Gastrocnemius medialis (tissue), 4 donors: ENCODE measurements at regions not wholly inside any gene's neighbourhood (a gene's known extent, or its start where the extent isn't known, plus 50 kb on each side); places are given as distances from the start of the nearest gene placed in this dataset.

Source experiments
- POLR2A ChIP-seq, 2 donors: fragments of 450-650 bp; IDR thresholded peaks; one replicate each; pipeline ENCODE4 v1.6.1; 2017; ENCODE audit warnings: antibody characterized with exemption in 2 of 2, mild to moderate bottlenecking in 2 of 2, moderate library complexity in 2 of 2
- TF ChIP-seq, protein P1 (sequence below), 5 experiments: fragments of 450-650 bp in 3 of 5; fragments of 200-600 bp in 2 of 5; sonication (generic) in 2 of 5; IDR thresholded peaks in 4 of 5; conservative IDR thresholded peaks in 1 of 5; 1 replicate in 4 of 5; 2 replicates in 1 of 5; pipeline ENCODE4 v1.5.1; 2016 to 2019; ENCODE audit warnings: antibody characterized with exemption in 5 of 5, mild to moderate bottlenecking in 3 of 5, moderate library complexity in 3 of 5

- TF ChIP-seq POLR2A (IDR thresholded peaks at IDR 0.05): no peak
- TF ChIP-seq, protein P1, sequence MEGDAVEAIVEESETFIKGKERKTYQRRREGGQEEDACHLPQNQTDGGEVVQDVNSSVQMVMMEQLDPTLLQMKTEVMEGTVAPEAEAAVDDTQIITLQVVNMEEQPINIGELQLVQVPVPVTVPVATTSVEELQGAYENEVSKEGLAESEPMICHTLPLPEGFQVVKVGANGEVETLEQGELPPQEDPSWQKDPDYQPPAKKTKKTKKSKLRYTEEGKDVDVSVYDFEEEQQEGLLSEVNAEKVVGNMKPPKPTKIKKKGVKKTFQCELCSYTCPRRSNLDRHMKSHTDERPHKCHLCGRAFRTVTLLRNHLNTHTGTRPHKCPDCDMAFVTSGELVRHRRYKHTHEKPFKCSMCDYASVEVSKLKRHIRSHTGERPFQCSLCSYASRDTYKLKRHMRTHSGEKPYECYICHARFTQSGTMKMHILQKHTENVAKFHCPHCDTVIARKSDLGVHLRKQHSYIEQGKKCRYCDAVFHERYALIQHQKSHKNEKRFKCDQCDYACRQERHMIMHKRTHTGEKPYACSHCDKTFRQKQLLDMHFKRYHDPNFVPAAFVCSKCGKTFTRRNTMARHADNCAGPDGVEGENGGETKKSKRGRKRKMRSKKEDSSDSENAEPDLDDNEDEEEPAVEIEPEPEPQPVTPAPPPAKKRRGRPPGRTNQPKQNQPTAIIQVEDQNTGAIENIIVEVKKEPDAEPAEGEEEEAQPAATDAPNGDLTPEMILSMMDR (IDR thresholded peaks at IDR 0.05 in 4 of 5, conservative IDR thresholded peaks at IDR 0.05 in 1 of 5): no peak
These were observed 243.7 kb upstream of the DIAPH2 start for GRCh38 chrX:96440941-96441340.
